CD8-positive, alpha-beta memory T cell (primary cell): ENCODE measurements at regions not wholly inside any gene's neighbourhood (a gene's known extent, or its start where the extent isn't known, plus 50 kb on each side); places are given as distances from the start of the nearest gene placed in this dataset.
A peak's percentile ranks its signal among the peaks of the same experiment; 100 is the strongest.

ENCODE experiments used
- CTCF ChIA-PET: fragments of 350-600 bp; sonication (Branson Sonifier 250); formaldehyde crosslinking; loops from one replicate; lab custom pipeline; 2021; ENCODE audit warnings: antibody characterized with exemption; lab: Charles Lee
- POLR2A ChIA-PET: fragments of 350-600 bp; sonication (Branson Sonifier 250); formaldehyde crosslinking; loops from one replicate; lab custom pipeline; 2021; ENCODE audit warnings: antibody characterized with exemption; lab: Charles Lee
- DNase-seq, 5 donors: peaks; one replicate each; pipeline versions ENCODE4 v3.0.0 to v3.0.0-alpha.2; 2020 to 2022; ENCODE audit warnings: mixed read lengths in 1 of 5
- H3K27ac ChIP-seq: one replicate; pipeline ENCODE4 v1.7.0; 2013; ENCODE audit warnings: low read depth, mild to moderate bottlenecking, low read length, moderate library complexity
- H3K27me3 ChIP-seq: 2 replicates; pipeline ENCODE4 v1.7.0; 2013; ENCODE audit warnings: low read length, mild to moderate bottlenecking; ENCODE audit not compliant: insufficient read depth, poor library complexity, severe bottlenecking
- H3K36me3 ChIP-seq: 2 replicates; pipeline ENCODE4 v1.7.0; 2013; ENCODE audit warnings: mild to moderate bottlenecking, low read length, moderate library complexity; ENCODE audit not compliant: insufficient read depth
- H3K4me1 ChIP-seq: 2 replicates; pipeline ENCODE4 v1.7.0; 2013; ENCODE audit warnings: mild to moderate bottlenecking, low read length, moderate library complexity; ENCODE audit not compliant: insufficient read depth
- H3K4me3 ChIP-seq: 2 replicates; pipeline ENCODE4 v1.7.0; 2013; ENCODE audit warnings: mild to moderate bottlenecking, low read length
- H3K9me3 ChIP-seq: 2 replicates; pipeline ENCODE4 v1.7.0; 2013; ENCODE audit warnings: mild to moderate bottlenecking, low read length
- H3K27ac Mint-ChIP-seq, 8 donors: one replicate each; pipeline ENCODE4 v1.8.0; 2020 to 2021; ENCODE audit warnings: mixed read lengths in 8 of 8, mild to moderate bottlenecking in 6 of 8, inconsistent platforms in 3 of 8, moderate library complexity in 3 of 8
- H3K27me3 Mint-ChIP-seq, 2 donors: one replicate each; pipeline ENCODE4 v1.8.0; 2020 to 2021; ENCODE audit warnings: mixed read lengths in 2 of 2, mild to moderate bottlenecking in 1 of 2, moderate library complexity in 1 of 2
- H3K36me3 Mint-ChIP-seq, 3 donors: one replicate each; pipeline ENCODE4 v1.8.0; 2020 to 2021; ENCODE audit warnings: mixed read lengths in 3 of 3, inconsistent platforms in 1 of 3, mild to moderate bottlenecking in 1 of 3
- H3K4me1 Mint-ChIP-seq, 3 donors: one replicate each; pipeline ENCODE4 v1.8.0; 2020 to 2021; ENCODE audit warnings: mixed read lengths in 3 of 3, inconsistent platforms in 1 of 3, mild to moderate bottlenecking in 1 of 3
- H3K4me3 Mint-ChIP-seq, 7 donors: one replicate each; pipeline ENCODE4 v1.8.0; 2020 to 2021; ENCODE audit warnings: mixed read lengths in 7 of 7, mild to moderate bottlenecking in 6 of 7, moderate library complexity in 4 of 7, inconsistent platforms in 2 of 7
- H3K9me3 Mint-ChIP-seq, 5 donors: one replicate each; pipeline ENCODE4 v1.8.0; 2020 to 2022; ENCODE audit warnings: mixed read lengths in 5 of 5, mild to moderate bottlenecking in 3 of 5, moderate library complexity in 2 of 5, inconsistent platforms in 1 of 5

GRCh38 chr3:171960159-171960558, 79.2 kb upstream of the FNDC3B start:
- POLR2A ChIA-PET: no interaction called here
- H3K27ac Mint-ChIP-seq: no peak overlapping the region

GRCh38 chr3:171962137-171962720, 77.1 kb upstream of the FNDC3B start:
- no peak overlapping the region for H3K4me3 ChIP-seq
- H3K27me3 ChIP-seq: no peaks in the 10 kb centered on the region
- H3K27ac ChIP-seq: no peak overlapping the region
- no peaks in the 10 kb centered on the region for H3K36me3 ChIP-seq
- H3K36me3 Mint-ChIP-seq: peaks cover 0 to 2% (median 0%) of the 10 kb centered on the region in 3 donors
- H3K27me3 Mint-ChIP-seq: peaks cover 15 to 29% of the 10 kb centered on the region in 2 donors
- no peaks in the 10 kb centered on the region for H3K9me3 ChIP-seq
- H3K9me3 Mint-ChIP-seq: no peaks in the 10 kb centered on the region
- peaks cover 0 to 1% (median 0%) of the 10 kb centered on the region in 3 donors for H3K4me1 Mint-ChIP-seq
- no peak overlapping the region for H3K27ac Mint-ChIP-seq
- no peaks in the 10 kb centered on the region for H3K4me1 ChIP-seq
- POLR2A ChIA-PET: no interaction called here
- CTCF ChIA-PET: no interaction called here
- no peak for DNase-seq
- no peak overlapping the region for H3K4me3 Mint-ChIP-seq

More at GRCh38 chr3:171960159-171960558, 79.2 kb upstream of the FNDC3B start:
- Histone ChIP-seq H3K9me3 (no peaks in the 10 kb centered on the region), H3K4me1 (no peaks in the 10 kb centered on the region), H3K27ac (peak overlapping the region; percentile 24), H3K36me3 (no peaks in the 10 kb centered on the region), H3K4me3 (no peak overlapping the region), H3K27me3 (no peaks in the 10 kb centered on the region)
- DNase-seq: no peak
- H3K4me1 Mint-ChIP-seq: peaks cover 0 to 1% (median 0%) of the 10 kb centered on the region in 3 donors
- H3K4me3 Mint-ChIP-seq: no peak overlapping the region
- peaks cover 12 to 33% of the 10 kb centered on the region in 2 donors for H3K27me3 Mint-ChIP-seq
- no peaks in the 10 kb centered on the region for H3K9me3 Mint-ChIP-seq
- CTCF ChIA-PET: interaction anchor here (1.0 kb wide), 1 partner anchor 372 kb away, joined by 3 read pairs; no protein-coding TSS in a partner anchor
- H3K36me3 Mint-ChIP-seq: peaks cover 0 to 2% (median 0%) of the 10 kb centered on the region in 3 donors

GRCh38 chr3:171963546-171963945, 75.8 kb upstream of the FNDC3B start:
- H3K9me3 Mint-ChIP-seq: no peaks in the 10 kb centered on the region
- no peak for DNase-seq
- H3K4me1 Mint-ChIP-seq: peaks cover 0 to 1% (median 0%) of the 10 kb centered on the region in 3 donors
- ChIA-PET POLR2A (no interaction called here), CTCF (no interaction called here)
- H3K4me3 Mint-ChIP-seq: no peak overlapping the region
- Histone ChIP-seq H3K4me1 (no peaks in the 10 kb centered on the region), H3K9me3 (no peaks in the 10 kb centered on the region), H3K27me3 (no peaks in the 10 kb centered on the region), H3K36me3 (no peaks in the 10 kb centered on the region), H3K4me3 (no peak overlapping the region), H3K27ac (no peak overlapping the region)
- H3K36me3 Mint-ChIP-seq: peaks cover 0 to 2% (median 0%) of the 10 kb centered on the region in 3 donors
- peaks cover 13 to 20% of the 10 kb centered on the region in 2 donors for H3K27me3 Mint-ChIP-seq
- H3K27ac Mint-ChIP-seq: no peak overlapping the region

GRCh38 chr3:171965067-171965712, 74.2 kb upstream of the FNDC3B start:
- no peaks in the 10 kb centered on the region for H3K4me1 ChIP-seq
- no peaks in the 10 kb centered on the region for H3K9me3 ChIP-seq
- peaks cover 0 to 1% (median 0%) of the 10 kb centered on the region in 3 donors for H3K4me1 Mint-ChIP-seq
- CTCF ChIA-PET: no interaction called here
- POLR2A ChIA-PET: no interaction called here
- H3K27me3 Mint-ChIP-seq: peaks cover 7 to 10% of the 10 kb centered on the region in 2 donors
- no peaks in the 10 kb centered on the region for H3K36me3 Mint-ChIP-seq
- no peak overlapping the region for H3K4me3 Mint-ChIP-seq
- no peak for DNase-seq
- H3K27ac ChIP-seq: no peak overlapping the region
- no peaks in the 10 kb centered on the region for H3K27me3 ChIP-seq
- no peak overlapping the region for H3K4me3 ChIP-seq
- no peak overlapping the region for H3K27ac Mint-ChIP-seq
- H3K36me3 ChIP-seq: no peaks in the 10 kb centered on the region
- no peaks in the 10 kb centered on the region for H3K9me3 Mint-ChIP-seq

GRCh38 chr3:171966533-171967136, 72.7 kb upstream of the FNDC3B start:
- H3K9me3 ChIP-seq: no peaks in the 10 kb centered on the region
- H3K9me3 Mint-ChIP-seq: no peaks in the 10 kb centered on the region
- no peaks in the 10 kb centered on the region for H3K4me1 Mint-ChIP-seq
- no peak overlapping the region for H3K27ac Mint-ChIP-seq
- no peak for DNase-seq
- ChIA-PET CTCF (no interaction called here), POLR2A (no interaction called here)
- peaks cover 4 to 6% of the 10 kb centered on the region in 2 donors for H3K27me3 Mint-ChIP-seq
- no peaks in the 10 kb centered on the region for H3K36me3 ChIP-seq
- H3K4me3 ChIP-seq: no peak overlapping the region
- no peaks in the 10 kb centered on the region for H3K4me1 ChIP-seq
- H3K4me3 Mint-ChIP-seq: peak overlapping the region in 1 of 7 donors; percentile 34
- no peaks in the 10 kb centered on the region for H3K36me3 Mint-ChIP-seq
- no peaks in the 10 kb centered on the region for H3K27me3 ChIP-seq
- peak overlapping the region; percentile 48 for H3K27ac ChIP-seq

- Histone ChIP-seq H3K36me3 (no peaks in the 10 kb centered on the region), H3K27ac (peak overlapping the region; percentile 25), H3K9me3 (no peaks in the 10 kb centered on the region), H3K4me3 (no peak overlapping the region), H3K4me1 (no peaks in the 10 kb centered on the region), H3K27me3 (no peaks in the 10 kb centered on the region)
- Mint-ChIP-seq H3K27ac (no peak overlapping the region), H3K9me3 (no peaks in the 10 kb centered on the region), H3K27me3 (peaks cover 4 to 6% of the 10 kb centered on the region in 2 donors), H3K4me3 (no peak overlapping the region), H3K4me1 (no peaks in the 10 kb centered on the region), H3K36me3 (no peaks in the 10 kb centered on the region)
- CTCF ChIA-PET: no interaction called here
- POLR2A ChIA-PET: no interaction called here
- no peak for DNase-seq
These were observed 72.1 kb upstream of the FNDC3B start for GRCh38 chr3:171967137-171967783.

- no peaks in the 10 kb centered on the region for H3K4me1 Mint-ChIP-seq
- Histone ChIP-seq H3K4me1 (no peaks in the 10 kb centered on the region), H3K27me3 (no peaks in the 10 kb centered on the region), H3K27ac (peak overlapping the region; percentile 25), H3K4me3 (no peak overlapping the region), H3K9me3 (no peaks in the 10 kb centered on the region), H3K36me3 (no peaks in the 10 kb centered on the region)
- DNase-seq: no peak
- CTCF ChIA-PET: interaction anchor here (0.7 kb wide), 1 partner anchor 40 kb away, joined by 3 read pairs; no protein-coding TSS in a partner anchor
- no peaks in the 10 kb centered on the region for H3K36me3 Mint-ChIP-seq
- H3K27me3 Mint-ChIP-seq: peaks cover 0 to 4% of the 10 kb centered on the region in 2 donors
- no peak overlapping the region for H3K4me3 Mint-ChIP-seq
- H3K9me3 Mint-ChIP-seq: no peaks in the 10 kb centered on the region
- H3K27ac Mint-ChIP-seq: peak overlapping the region in 1 of 8 donors; percentile 38
- POLR2A ChIA-PET: no interaction called here
These were observed 71.3 kb upstream of the FNDC3B start for GRCh38 chr3:171967932-171968678.
